ENCODE measurements at regions not wholly inside any gene's neighbourhood (a gene's known extent, or its start where the extent isn't known, plus 50 kb on each side); places are given as distances from the start of the nearest gene placed in this dataset.

- no peak for TF ChIP-seq POLR2A (IDR thresholded peaks at IDR 0.05; ENCODE audit: low read depth, low read length)
- TF ChIP-seq POLR2AphosphoS5 (IDR thresholded peaks at IDR 0.05; ENCODE audit: low read depth, low read length), result no peak
Measured at GRCh38 chr2:173493874-173494273, 139.2 kb downstream of the CDCA7 start.

Data from GM12892 (cell line).